ENCODE measurements at regions not wholly inside any gene's neighbourhood (a gene's known extent, or its start where the extent isn't known, plus 50 kb on each side); places are given as distances from the start of the nearest gene placed in this dataset.

DNA sequence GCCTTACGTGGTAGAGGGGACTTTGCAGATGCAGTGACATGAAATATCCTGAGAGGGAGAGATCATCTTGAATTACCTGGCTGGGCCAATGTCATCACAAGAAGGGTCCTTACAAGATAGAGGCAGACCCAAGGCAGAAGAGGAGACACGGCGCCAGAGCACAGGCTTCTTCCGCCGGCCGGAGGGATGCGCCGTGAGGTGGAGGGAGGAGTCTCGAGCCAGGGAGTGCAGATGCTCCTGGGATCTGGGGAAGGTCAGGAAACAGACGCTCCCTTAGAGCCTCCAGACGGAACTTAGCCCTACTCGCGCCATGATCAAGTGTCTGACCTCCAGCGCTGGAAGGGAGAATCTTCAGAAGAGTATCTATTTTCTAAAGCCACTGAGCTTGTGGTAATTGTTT, 304.8 kb downstream of the GLRX3 start:
- H3K36me3 ChIP-seq (ENCODE audit: control insufficient read depth in 2 of 3, insufficient read depth in 3 of 3, low read length in 3 of 3) = no peaks in the 10 kb centered on the region
- no peak overlapping the region for H3K9ac ChIP-seq (ENCODE audit: low read length in 3 of 3)
- no peak overlapping the region for H3K4me3 ChIP-seq (ENCODE audit: low read length in 3 of 3)
- H3K4me1 ChIP-seq (ENCODE audit: control insufficient read depth in 2 of 3, insufficient read depth in 2 of 3, low read depth in 1 of 3, low read length in 3 of 3) = no peaks in the 10 kb centered on the region
- intact Hi-C loops (cut with DNase I) = no loop called here
- FAIRE-seq (no peak), DNase-seq (peak in 3 of 5 donors; percentile 32 to 39 (median 34))
- H3K9me3 ChIP-seq (ENCODE audit: control insufficient read depth in 2 of 3, insufficient read depth in 1 of 3, low read length in 3 of 3) = no peaks in the 10 kb centered on the region
- TF ChIP-seq, protein P1, sequence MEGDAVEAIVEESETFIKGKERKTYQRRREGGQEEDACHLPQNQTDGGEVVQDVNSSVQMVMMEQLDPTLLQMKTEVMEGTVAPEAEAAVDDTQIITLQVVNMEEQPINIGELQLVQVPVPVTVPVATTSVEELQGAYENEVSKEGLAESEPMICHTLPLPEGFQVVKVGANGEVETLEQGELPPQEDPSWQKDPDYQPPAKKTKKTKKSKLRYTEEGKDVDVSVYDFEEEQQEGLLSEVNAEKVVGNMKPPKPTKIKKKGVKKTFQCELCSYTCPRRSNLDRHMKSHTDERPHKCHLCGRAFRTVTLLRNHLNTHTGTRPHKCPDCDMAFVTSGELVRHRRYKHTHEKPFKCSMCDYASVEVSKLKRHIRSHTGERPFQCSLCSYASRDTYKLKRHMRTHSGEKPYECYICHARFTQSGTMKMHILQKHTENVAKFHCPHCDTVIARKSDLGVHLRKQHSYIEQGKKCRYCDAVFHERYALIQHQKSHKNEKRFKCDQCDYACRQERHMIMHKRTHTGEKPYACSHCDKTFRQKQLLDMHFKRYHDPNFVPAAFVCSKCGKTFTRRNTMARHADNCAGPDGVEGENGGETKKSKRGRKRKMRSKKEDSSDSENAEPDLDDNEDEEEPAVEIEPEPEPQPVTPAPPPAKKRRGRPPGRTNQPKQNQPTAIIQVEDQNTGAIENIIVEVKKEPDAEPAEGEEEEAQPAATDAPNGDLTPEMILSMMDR (IDR thresholded peaks at IDR 0.05; ENCODE audit: borderline replicate concordance, extremely low read depth, insufficient read depth) = no peak
- no peaks in the 10 kb centered on the region for H3K27me3 ChIP-seq (ENCODE audit: control insufficient read depth, insufficient read depth, low read length)
- H3K27ac ChIP-seq (ENCODE audit: low read depth in 2 of 2, low read length in 2 of 2) = no peak overlapping the region

DNA sequence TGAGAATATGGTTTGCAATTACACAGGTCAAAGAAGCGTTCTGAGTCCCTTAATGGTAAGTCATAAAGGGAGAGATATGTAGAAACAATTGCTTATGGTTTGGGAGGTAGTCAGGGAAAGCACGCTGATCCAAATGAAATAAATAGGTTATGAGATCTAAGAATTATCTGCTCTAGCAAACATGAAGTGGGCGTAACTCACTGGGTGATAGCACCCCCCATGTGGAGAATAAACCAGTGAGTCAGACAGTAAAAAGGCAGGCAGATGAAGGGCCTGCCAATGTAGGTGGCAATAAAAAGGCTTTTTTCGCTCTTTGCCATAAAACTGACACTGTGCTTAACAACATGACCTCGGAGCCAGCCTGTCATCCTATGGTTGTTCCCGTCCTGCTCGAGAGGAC, 306.9 kb downstream of the GLRX3 start:
- no peak overlapping the region for H3K9ac ChIP-seq (ENCODE audit: low read length in 3 of 3)
- TF ChIP-seq, protein P1 (IDR thresholded peaks at IDR 0.05; ENCODE audit: borderline replicate concordance, extremely low read depth, insufficient read depth) = no peak
- no peak for FAIRE-seq

DNA sequence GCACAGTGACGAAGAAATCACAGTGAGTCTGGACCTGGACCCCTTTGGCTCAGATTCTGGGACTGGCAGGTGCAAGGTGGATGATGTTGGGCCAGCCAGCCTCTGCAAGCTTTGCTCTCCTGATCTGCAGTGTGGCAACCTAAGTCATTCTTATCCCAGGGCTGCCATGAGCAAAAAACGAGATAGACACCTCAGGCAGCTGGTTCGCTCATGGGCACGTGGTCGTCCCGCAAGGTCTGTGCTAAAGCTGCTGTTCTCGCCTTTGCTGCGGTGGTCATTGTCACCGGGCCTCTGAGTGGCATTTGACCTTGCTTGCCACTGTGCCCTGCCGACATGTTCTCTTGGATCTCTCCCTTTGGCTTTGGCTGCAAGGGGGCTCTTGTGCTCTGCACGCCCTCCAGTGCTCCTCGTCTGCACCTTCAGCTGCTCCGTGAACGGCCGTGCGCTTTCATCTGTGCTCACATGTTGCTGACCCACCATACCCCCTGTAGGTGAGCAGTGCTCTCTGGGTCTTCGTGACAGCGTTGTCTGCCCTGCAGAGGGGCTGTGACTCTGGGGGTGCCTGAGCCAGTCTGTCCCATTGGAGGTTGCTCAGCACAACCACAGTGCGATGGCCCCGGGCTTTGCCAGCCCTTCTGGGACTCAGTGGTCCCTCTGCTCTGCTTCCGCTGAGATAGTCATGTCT, 317.0 kb downstream of the GLRX3 start:
- Histone ChIP-seq H3K27ac (ENCODE audit: low read depth in 2 of 2, low read length in 2 of 2) (no peak overlapping the region), H3K9me3 (ENCODE audit: control insufficient read depth in 2 of 3, insufficient read depth in 1 of 3, low read length in 3 of 3) (no peaks in the 10 kb centered on the region), H3K4me3 (ENCODE audit: low read length in 3 of 3) (no peak overlapping the region), H3K36me3 (ENCODE audit: control insufficient read depth in 2 of 3, insufficient read depth in 3 of 3, low read length in 3 of 3) (no peaks in the 10 kb centered on the region), H3K27me3 (ENCODE audit: control insufficient read depth, insufficient read depth, low read length) (no peaks in the 10 kb centered on the region), H3K4me1 (ENCODE audit: control insufficient read depth in 2 of 3, insufficient read depth in 2 of 3, low read depth in 1 of 3, low read length in 3 of 3) (no peaks in the 10 kb centered on the region), H3K9ac (ENCODE audit: low read length in 3 of 3) (no peak overlapping the region)
- FAIRE-seq (no peak), DNase-seq (no peak)
- TF ChIP-seq, protein P1 (IDR thresholded peaks at IDR 0.05; ENCODE audit: borderline replicate concordance, extremely low read depth, insufficient read depth) = no peak
- intact Hi-C loops (cut with DNase I) = no loop called here

More for the DNA sequence above, 306.9 kb downstream of the GLRX3 start:
- Histone ChIP-seq H3K36me3 (ENCODE audit: control insufficient read depth in 2 of 3, insufficient read depth in 3 of 3, low read length in 3 of 3) (no peaks in the 10 kb centered on the region), H3K4me1 (ENCODE audit: control insufficient read depth in 2 of 3, insufficient read depth in 2 of 3, low read depth in 1 of 3, low read length in 3 of 3) (no peaks in the 10 kb centered on the region), H3K27me3 (ENCODE audit: control insufficient read depth, insufficient read depth, low read length) (no peaks in the 10 kb centered on the region), H3K9me3 (ENCODE audit: control insufficient read depth in 2 of 3, insufficient read depth in 1 of 3, low read length in 3 of 3) (no peaks in the 10 kb centered on the region), H3K27ac (ENCODE audit: low read depth in 2 of 2, low read length in 2 of 2) (no peak overlapping the region), H3K4me3 (ENCODE audit: low read length in 3 of 3) (no peak overlapping the region)
- peak in 2 of 5 donors; percentile 7 to 15 for DNase-seq
- intact Hi-C loops (cut with DNase I) = no loop called here
